GM12878 (cell line): ENCODE measurements at regions not wholly inside any gene's neighbourhood (a gene's known extent, or its start where the extent isn't known, plus 50 kb on each side); places are given as distances from the start of the nearest gene placed in this dataset.

Experiments used
- KDM1A ChIP-seq: fragments of 200-600 bp; sonication (generic); IDR thresholded peaks from 2 replicates; pipeline ENCODE4 v1.6.1; 2016; ENCODE audit warnings: borderline replicate concordance
- NFYA ChIP-seq: IDR thresholded peaks from 2 replicates; pipeline ENCODE4 v1.6.1; 2011; ENCODE audit warnings: low read depth, mild to moderate bottlenecking, low read length, improper control_type of control experiment, borderline replicate concordance
- TCF12 ChIP-seq: IDR thresholded peaks from 2 replicates; pipeline ENCODE4 v1.6.1; 2011; ENCODE audit warnings: low read depth, mild to moderate bottlenecking, low read length
- ZBTB40 ChIP-seq: fragments of 450-650 bp; IDR thresholded peaks from 2 replicates; pipeline ENCODE4 v1.6.1; 2016; ENCODE audit warnings: mild to moderate bottlenecking, moderate library complexity, borderline replicate concordance
- ZNF384 ChIP-seq: IDR thresholded peaks from 2 replicates; pipeline ENCODE4 v1.6.1; 2012; ENCODE audit warnings: low read depth, mild to moderate bottlenecking, low read length, improper control_type of control experiment, borderline replicate concordance
- ZNF592 ChIP-seq: fragments of 450-650 bp; IDR thresholded peaks from 2 replicates; pipeline ENCODE4 v1.6.1; 2017; ENCODE audit warnings: mild to moderate bottlenecking, moderate library complexity

- TF ChIP-seq ZNF592 (no peak), NFYA (no peak), TCF12 (no peak), KDM1A (no peak), ZNF384 (no peak), ZBTB40 (no peak)
Observed at GRCh38 chr1:75672528-75673393, 51.7 kb upstream of the ACADM start (continued).
